Hepatocyte (in vitro differentiated cells): ENCODE measurements at regions not wholly inside any gene's neighbourhood (a gene's known extent, or its start where the extent isn't known, plus 50 kb on each side); places are given as distances from the start of the nearest gene placed in this dataset.
"Not testable (repeated sequence)": the region's sequence is repeated elsewhere in the genome, so short reads cannot be mapped to it uniquely, and the experiment has no call there.

Experiments
- DNase-seq: peaks from one replicate; pipeline ENCODE4 v3.0.0-alpha.2; 2016; ENCODE audit warnings: low spot score
- H2AFZ ChIP-seq: fragments of 200-600 bp; sonication (generic); 2 replicates; pipeline ENCODE4 v1.6.0; 2016; ENCODE audit warnings: antibody characterized with exemption, mild to moderate bottlenecking
- H3K27ac ChIP-seq: fragments of 200-600 bp; sonication (generic); 2 replicates; pipeline ENCODE4 v1.5.1; 2016; ENCODE audit warnings: mild to moderate bottlenecking
- H3K27me3 ChIP-seq: fragments of 200-600 bp; sonication (generic); 2 replicates; pipeline ENCODE4 v1.6.1; 2016
- H3K36me3 ChIP-seq: fragments of 200-600 bp; sonication (generic); replicated peaks from 2 replicates; pipeline ENCODE4 v1.5.1; 2016; ENCODE audit warnings: low read depth; ENCODE audit not compliant: insufficient read depth
- H3K4me1 ChIP-seq: fragments of 200-600 bp; sonication (generic); 2 replicates; pipeline ENCODE4 v1.5.1; 2016; ENCODE audit warnings: mild to moderate bottlenecking, moderate library complexity; ENCODE audit not compliant: insufficient read depth
- H3K4me2 ChIP-seq: fragments of 200-600 bp; sonication (generic); 2 replicates; pipeline ENCODE4 v1.6.0; 2016
- H3K4me3 ChIP-seq: fragments of 200-600 bp; sonication (generic); 2 replicates; pipeline ENCODE4 v1.5.1; 2016; ENCODE audit warnings: mild to moderate bottlenecking
- H3K79me2 ChIP-seq: fragments of 200-600 bp; sonication (generic); 2 replicates; pipeline ENCODE4 v1.6.0; 2017; ENCODE audit warnings: mild to moderate bottlenecking
- H3K9me2 ChIP-seq: fragments of 200-600 bp; sonication (generic); replicated peaks from 2 replicates; pipeline ENCODE4 v1.6.0; 2017; ENCODE audit warnings: mild to moderate bottlenecking; ENCODE audit not compliant: insufficient read depth
- H3K9me3 ChIP-seq: fragments of 200-600 bp; sonication (generic); 2 replicates; pipeline ENCODE4 v1.5.1; 2016; ENCODE audit warnings: low read depth, mild to moderate bottlenecking
- H4K20me1 ChIP-seq: fragments of 200-600 bp; sonication (generic); 2 replicates; pipeline ENCODE4 v1.6.0; 2016; ENCODE audit warnings: mild to moderate bottlenecking; ENCODE audit not compliant: insufficient read depth, poor library complexity, severe bottlenecking
- CTCF ChIP-seq: fragments of 200-600 bp; sonication (generic); IDR thresholded peaks from 2 replicates; pipeline ENCODE4 v1.5.1; 2016; ENCODE audit warnings: antibody characterized with exemption, mild to moderate bottlenecking; ENCODE audit not compliant: poor library complexity
- EZH2 ChIP-seq: fragments of 200-600 bp; sonication (generic); IDR thresholded peaks from 2 replicates; pipeline ENCODE4 v1.6.1; 2016; ENCODE audit warnings: antibody characterized with exemption, mild to moderate bottlenecking, borderline replicate concordance
- EZH2phosphoT487 ChIP-seq: fragments of 200-600 bp; sonication (generic); IDR thresholded peaks from one replicate; pipeline ENCODE4 v1.6.1; 2018; ENCODE audit warnings: antibody characterized with exemption, mild to moderate bottlenecking, low read depth, moderate library complexity; ENCODE audit not compliant: unreplicated experiment, severe bottlenecking
- WGBS: methylation state at CpG from one replicate; pipeline ENCODE4 v1.1.6; 2016; ENCODE audit warnings: low lambda C conversion rate; ENCODE audit errors: missing lambda C conversion rate; 5-methylcytosine and 5-hydroxymethylcytosine counted together

- no peak overlapping the region for H2AFZ ChIP-seq
- no peaks in the 10 kb centered on the region for H3K9me2 ChIP-seq
- no peaks in the 10 kb centered on the region for H4K20me1 ChIP-seq
- no peak for DNase-seq
- TF ChIP-seq CTCF (no peak), EZH2 (no peak), EZH2phosphoT487 (no peak)
- no peaks in the 10 kb centered on the region for H3K36me3 ChIP-seq
- no peak overlapping the region for H3K4me2 ChIP-seq
- H3K79me2 ChIP-seq: no peaks in the 10 kb centered on the region
- no peaks in the 10 kb centered on the region for H3K27me3 ChIP-seq
- no peaks in the 10 kb centered on the region for H3K4me1 ChIP-seq
- no peak overlapping the region for H3K4me3 ChIP-seq
- H3K9me3 ChIP-seq: no peaks in the 10 kb centered on the region
- no peak overlapping the region for H3K27ac ChIP-seq
Measured at GRCh38 chr2:134041877-134042276, 212.0 kb upstream of the MGAT5 start.

GRCh38 chr2:134043028-134043427 lies 210.8 kb upstream of the MGAT5 start:
- H3K4me1 ChIP-seq, H3K9me3 ChIP-seq: not testable (repeated sequence)
- WGBS: 92% methylated on average over 8 of the region's 8 CpGs

GRCh38 chr2:134052173-134052572 lies 201.7 kb upstream of the MGAT5 start:
- Histone ChIP-seq H3K9me2 (no peaks in the 10 kb centered on the region), H3K4me1 (no peaks in the 10 kb centered on the region), H3K27ac (no peak overlapping the region), H3K4me2 (no peak overlapping the region), H3K79me2 (no peaks in the 10 kb centered on the region), H3K9me3 (no peaks in the 10 kb centered on the region), H4K20me1 (no peaks in the 10 kb centered on the region), H3K27me3 (no peaks in the 10 kb centered on the region), H3K36me3 (no peaks in the 10 kb centered on the region), H2AFZ (no peak overlapping the region), H3K4me3 (no peak overlapping the region)
- TF ChIP-seq EZH2phosphoT487 (no peak), EZH2 (no peak), CTCF (no peak)
- DNase-seq: no peak
- WGBS: 91% methylated on average over 4 of the region's 4 CpGs

More at GRCh38 chr2:134043028-134043427, 210.8 kb upstream of the MGAT5 start:
- not testable (repeated sequence) for H3K27ac ChIP-seq, H3K79me2 ChIP-seq, DNase-seq, H3K27me3 ChIP-seq, H2AFZ ChIP-seq, H3K36me3 ChIP-seq, H3K4me3 ChIP-seq, H3K4me2 ChIP-seq, H4K20me1 ChIP-seq, H3K9me2 ChIP-seq

- Histone ChIP-seq H3K27ac (no peak overlapping the region), H3K4me2 (no peak overlapping the region), H3K36me3 (no peaks in the 10 kb centered on the region), H3K27me3 (no peaks in the 10 kb centered on the region), H4K20me1 (no peaks in the 10 kb centered on the region), H3K79me2 (no peaks in the 10 kb centered on the region), H3K9me3 (no peaks in the 10 kb centered on the region), H3K9me2 (no peaks in the 10 kb centered on the region), H2AFZ (no peak overlapping the region), H3K4me3 (no peak overlapping the region), H3K4me1 (no peaks in the 10 kb centered on the region)
- DNase-seq: no peak
- no peak for TF ChIP-seq CTCF
- no peak for TF ChIP-seq EZH2
- no peak for TF ChIP-seq EZH2phosphoT487
- WGBS: 98% methylated on average over 2 of the region's 2 CpGs
Measured at GRCh38 chr2:134056173-134056572, 197.7 kb upstream of the MGAT5 start.

- not testable (repeated sequence) for H3K4me1 ChIP-seq, H3K36me3 ChIP-seq, H3K4me3 ChIP-seq, H3K4me2 ChIP-seq, H4K20me1 ChIP-seq, H3K27me3 ChIP-seq, H3K27ac ChIP-seq, H3K9me2 ChIP-seq, H2AFZ ChIP-seq, H3K79me2 ChIP-seq, H3K9me3 ChIP-seq, DNase-seq
- 88% methylated on average over 8 of the region's 8 CpGs for WGBS
Measured at GRCh38 chr2:134061066-134061465, 192.8 kb upstream of the MGAT5 start.

GRCh38 chr2:134062235-134062634 lies 191.6 kb upstream of the MGAT5 start:
- not testable (repeated sequence) for H3K79me2 ChIP-seq, H3K4me2 ChIP-seq, DNase-seq, H4K20me1 ChIP-seq, H2AFZ ChIP-seq, H3K4me1 ChIP-seq, H3K9me2 ChIP-seq, H3K4me3 ChIP-seq, H3K27ac ChIP-seq, H3K27me3 ChIP-seq, H3K36me3 ChIP-seq, H3K9me3 ChIP-seq
- 67% methylated on average over 3 of the region's 3 CpGs for WGBS
